NCI-H524 treated with DMSO at 0.1 percent for 48 hours (cell line): ENCODE measurements at regions not wholly inside any gene's neighbourhood (a gene's known extent, or its start where the extent isn't known, plus 50 kb on each side); places are given as distances from the start of the nearest gene placed in this dataset.

ENCODE experiments used
- DNase-seq: peaks from one replicate; lab custom pipeline; 2025; lab: John Stamatoyannopoulos, UW

DNA sequence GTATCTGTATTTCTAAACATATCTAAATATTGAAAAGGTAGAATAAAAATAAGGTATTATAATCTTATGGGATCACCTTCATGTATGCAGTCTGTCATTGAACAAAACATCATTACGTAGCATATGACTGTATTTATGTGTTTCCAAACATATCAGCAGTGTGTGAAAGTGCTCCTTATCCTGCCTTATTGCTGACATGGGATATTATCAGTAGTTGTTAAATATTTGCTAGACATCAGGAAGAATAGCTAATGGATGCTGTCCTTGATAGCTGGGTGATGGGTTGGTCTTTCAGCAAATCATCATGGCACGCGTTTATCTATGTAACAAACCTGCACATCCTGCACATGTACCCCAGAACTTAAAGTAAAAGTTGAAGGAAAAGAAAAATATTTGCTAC is 59.1 kb upstream of the FAM20A start:
- no peak for DNase-seq

DNA sequence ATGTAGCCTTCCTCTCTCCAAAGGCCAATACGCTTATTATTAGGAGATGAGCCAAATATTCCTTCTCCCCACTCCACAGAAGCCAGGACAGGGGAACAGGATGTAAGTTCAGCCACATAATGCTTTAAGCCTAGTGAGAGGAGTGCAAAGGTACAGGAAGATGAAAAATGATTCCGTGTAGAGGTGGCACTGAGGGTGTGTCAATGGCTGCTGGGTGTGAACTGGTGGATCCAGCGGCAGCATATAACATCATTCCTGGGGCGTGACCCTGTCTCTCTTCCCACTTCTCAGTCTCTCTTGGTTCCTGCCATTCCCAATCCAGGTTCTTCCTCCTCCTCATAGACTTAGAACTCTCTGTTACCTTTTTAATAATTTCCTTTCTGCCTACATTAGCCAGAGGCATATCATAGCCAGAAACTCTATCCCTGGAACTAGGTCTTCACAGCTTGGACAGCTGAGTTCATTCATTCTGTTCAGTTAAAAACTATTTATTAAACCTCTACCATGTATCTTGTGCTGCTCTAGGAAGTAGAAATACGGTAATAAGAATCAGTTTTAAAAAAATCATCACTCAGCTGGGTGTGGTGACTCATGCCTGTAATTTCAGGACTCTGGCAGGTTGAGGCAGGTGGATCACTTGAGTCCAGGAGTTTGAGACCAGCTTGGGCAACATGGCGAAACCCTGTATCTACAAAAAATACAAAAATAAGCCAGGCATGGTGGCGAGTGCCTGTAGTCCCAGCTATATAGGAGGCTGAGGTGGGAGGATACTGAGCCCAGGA is 58.0 kb upstream of the FAM20A start:
- DNase-seq = no peak

- no peak for DNase-seq
Observed at GRCh38 chr17:68657576-68657975, 56.4 kb upstream of the FAM20A start.

- DNase-seq = no peak
Observed at GRCh38 chr17:68657166-68657565, 56.0 kb upstream of the FAM20A start.

- no peak for DNase-seq
Observed at GRCh38 chr17:68656666-68657065, 55.5 kb upstream of the FAM20A start.
